DMS153 treated with DMSO at 0.1 percent for 48 hours (cell line): ENCODE measurements at regions not wholly inside any gene's neighbourhood (a gene's known extent, or its start where the extent isn't known, plus 50 kb on each side); places are given as distances from the start of the nearest gene placed in this dataset.
"Not testable (repeated sequence)": the region's sequence is repeated elsewhere in the genome, so short reads cannot be mapped to it uniquely, and the experiment has no call there.

Experiments
- DNase-seq: peaks from one replicate; lab custom pipeline; 2025; ENCODE audit not compliant: unreplicated experiment; lab: John Stamatoyannopoulos, UW

DNA sequence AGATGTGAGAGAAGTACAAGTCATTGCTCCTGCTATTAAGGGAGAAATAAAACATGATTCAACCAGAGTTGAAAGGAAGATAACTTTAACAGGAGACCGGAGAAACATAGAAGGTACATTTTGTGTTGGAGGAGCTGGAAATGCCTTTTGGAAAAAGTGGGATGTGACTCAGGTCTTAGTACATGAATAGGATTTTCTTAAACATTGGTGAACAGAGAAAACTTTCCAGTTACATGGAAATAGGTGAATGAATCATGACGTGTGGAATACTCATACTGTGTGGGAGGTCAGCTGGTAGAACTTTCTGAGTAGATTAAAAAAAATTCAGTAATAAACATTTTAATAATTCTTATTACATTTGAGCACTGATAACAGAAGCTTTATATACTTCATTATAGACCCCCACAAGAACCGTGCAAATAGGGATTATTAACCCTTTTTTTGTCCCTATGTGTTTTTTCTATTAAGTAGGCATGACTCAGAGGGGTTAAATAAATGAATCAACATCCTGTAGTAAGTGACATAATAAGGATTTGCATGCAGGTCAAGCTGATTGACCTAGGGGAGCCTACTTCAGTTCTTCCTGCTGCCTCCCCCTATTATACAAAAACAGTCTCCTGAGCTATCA is 710.5 kb downstream of the NOVA1 start:
- DNase-seq = no peak

DNA sequence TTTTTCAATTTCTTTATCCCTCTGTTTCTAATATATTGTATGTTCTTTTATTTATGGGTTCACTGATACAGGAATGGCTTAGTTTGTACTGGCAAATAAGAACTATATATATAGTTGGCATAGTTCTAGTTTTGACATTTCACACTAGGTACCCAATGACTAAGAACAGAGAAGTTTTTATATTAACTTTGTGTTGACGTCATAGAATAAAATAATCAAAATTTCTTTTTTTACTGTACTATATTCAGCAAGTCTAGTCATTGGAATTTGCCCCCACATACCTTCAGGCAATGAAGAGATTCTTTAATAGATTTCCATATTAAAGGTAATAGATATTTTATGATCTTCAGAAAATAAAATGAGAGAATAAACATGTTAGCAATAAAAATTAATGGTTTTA is 713.2 kb downstream of the NOVA1 start:
- DNase-seq = no peak

DNA sequence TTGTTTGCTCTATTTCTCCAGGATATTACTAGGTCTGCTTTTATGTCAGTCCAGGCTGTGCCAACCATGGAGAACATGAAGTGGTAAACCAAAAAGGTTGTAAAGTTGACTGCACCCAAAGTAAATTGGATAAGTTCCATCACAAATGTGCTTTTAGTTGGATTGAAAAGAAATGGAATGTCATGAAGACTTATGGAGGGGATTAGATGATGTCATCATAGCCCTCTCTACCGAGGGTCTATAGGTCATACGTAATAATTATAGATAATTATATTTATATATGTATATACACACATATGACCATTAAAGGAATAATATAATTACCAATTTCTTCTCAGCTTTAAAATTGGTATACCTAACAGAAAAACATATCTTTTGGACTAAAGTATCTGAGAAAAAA is 714.9 kb downstream of the NOVA1 start:
- no peak for DNase-seq

DNA sequence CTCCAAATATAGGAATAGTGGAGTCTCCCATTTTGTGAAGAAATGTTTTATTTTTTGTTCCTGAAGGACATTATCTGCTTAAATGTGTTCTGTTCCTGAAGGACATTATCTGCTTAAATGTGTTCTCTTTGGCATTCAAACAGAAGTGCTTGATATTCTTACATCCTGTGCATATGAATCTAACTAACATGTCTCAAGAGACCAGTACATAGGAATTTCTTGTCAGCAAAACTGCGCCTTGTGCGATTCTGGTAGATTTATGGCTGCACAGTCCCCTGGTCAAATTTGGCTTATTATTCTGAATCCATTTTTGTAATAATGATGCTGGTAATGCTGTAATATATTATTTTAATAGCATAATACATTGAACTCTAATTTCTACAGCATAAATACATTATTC is 722.4 kb downstream of the NOVA1 start:
- no peak for DNase-seq

DNA sequence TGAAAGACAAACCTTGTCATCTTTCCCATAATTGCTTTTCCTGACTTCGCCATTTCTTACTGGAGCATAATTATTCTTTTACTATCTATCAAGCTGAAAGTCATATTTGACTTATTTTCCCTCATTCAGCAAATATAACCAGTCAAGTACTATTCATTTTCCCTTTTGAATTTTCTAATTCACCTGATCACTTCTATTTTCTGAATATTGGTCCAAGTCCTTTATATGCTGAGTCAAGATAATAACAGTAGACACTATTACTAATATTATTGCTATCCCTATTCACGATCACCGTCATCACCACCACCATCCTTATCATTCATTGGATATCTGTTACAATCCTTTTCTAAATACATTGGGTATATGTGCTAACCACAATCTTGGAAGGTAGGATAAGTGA is 728.0 kb downstream of the NOVA1 start:
- no peak for DNase-seq

DNA sequence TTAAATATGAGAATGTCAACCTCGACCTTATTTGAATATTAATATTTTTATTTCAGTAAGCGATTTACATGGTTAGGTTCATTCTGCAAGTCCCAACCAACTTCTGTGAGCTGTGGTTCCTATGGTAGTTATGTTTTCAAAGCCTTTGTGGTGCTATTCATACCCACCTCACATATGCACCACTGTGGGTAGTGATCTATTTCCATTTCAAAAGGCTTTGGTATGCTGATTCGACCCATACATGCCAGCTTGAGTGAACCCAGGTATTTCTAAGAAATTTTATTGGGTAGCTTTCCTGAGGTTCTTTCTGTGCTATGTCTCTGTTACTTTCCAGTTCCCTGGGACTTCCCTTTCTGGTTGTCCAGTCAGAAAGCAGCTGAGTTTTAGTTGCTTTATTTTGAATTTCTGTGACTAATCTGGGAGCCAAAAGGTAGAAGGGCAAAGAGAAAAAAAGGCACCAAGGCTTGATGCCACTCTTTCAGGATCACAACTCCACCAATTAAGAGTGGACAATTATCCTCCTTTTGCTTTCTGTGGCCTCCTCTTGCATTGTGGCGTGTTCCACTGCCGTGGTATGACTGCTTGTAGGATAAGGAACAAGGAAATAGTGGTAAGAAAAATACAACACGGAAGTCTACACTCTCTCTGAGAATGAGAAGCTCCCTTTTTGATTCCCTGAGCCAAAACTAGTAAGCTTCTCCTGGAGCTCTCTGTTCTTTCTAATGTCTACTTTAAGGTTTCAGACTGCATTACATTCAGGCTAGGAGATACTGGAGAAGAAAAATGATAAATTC is 729.1 kb downstream of the NOVA1 start:
- DNase-seq = no peak

GRCh38 chr14:25861406-25861805 is 736.4 kb downstream of the NOVA1 start:
- DNase-seq = no peak

GRCh38 chr14:25848601-25849000 is 749.2 kb downstream of the NOVA1 start:
- no peak for DNase-seq

DNA sequence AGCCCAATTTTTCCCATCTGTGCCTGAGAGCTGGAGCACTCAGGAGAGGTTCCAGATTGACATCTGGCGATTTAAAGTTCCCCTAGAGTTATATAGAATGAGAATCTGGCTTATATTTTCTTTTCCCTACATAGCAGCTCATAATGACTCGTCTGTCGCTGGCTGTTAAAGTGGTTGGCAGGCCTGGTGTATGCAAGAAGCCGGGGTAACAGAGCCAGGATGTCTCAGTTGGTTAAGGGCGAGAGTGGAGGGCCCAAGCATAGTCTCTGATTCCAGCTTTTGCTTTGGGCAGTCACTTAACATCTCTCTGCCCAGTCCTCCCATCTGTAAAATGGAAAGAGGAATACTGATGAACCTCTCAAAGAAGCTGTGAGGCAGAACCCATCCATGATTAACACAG is 751.6 kb downstream of the NOVA1 start:
- DNase-seq = no peak

GRCh38 chr14:25843481-25844470 is 754.1 kb downstream of the NOVA1 start:
- DNase-seq = no peak

GRCh38 chr14:25841226-25841625 is 756.6 kb downstream of the NOVA1 start:
- no peak for DNase-seq

GRCh38 chr14:25837551-25837965 is 760.3 kb downstream of the NOVA1 start:
- DNase-seq = no peak

DNA sequence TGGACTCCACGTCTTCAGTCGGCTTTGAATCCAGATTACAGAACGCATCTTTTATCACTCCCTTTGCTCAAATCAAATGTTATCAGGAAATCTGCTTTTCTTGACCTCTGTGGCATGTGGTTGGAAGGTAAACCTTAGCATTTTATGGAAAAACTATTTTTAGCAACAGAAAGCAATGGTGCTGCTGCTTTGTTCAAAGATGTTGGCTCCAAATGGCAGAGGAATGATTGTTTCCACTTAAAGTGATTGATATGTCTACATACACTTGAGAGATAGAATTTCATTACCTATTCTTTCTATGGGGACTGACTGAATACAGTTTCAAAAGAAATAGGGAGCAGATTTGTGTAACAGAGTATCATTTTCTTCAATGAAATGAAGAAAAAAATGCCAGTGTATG is 761.2 kb downstream of the NOVA1 start:
- peak; percentile 64 for DNase-seq

DNA sequence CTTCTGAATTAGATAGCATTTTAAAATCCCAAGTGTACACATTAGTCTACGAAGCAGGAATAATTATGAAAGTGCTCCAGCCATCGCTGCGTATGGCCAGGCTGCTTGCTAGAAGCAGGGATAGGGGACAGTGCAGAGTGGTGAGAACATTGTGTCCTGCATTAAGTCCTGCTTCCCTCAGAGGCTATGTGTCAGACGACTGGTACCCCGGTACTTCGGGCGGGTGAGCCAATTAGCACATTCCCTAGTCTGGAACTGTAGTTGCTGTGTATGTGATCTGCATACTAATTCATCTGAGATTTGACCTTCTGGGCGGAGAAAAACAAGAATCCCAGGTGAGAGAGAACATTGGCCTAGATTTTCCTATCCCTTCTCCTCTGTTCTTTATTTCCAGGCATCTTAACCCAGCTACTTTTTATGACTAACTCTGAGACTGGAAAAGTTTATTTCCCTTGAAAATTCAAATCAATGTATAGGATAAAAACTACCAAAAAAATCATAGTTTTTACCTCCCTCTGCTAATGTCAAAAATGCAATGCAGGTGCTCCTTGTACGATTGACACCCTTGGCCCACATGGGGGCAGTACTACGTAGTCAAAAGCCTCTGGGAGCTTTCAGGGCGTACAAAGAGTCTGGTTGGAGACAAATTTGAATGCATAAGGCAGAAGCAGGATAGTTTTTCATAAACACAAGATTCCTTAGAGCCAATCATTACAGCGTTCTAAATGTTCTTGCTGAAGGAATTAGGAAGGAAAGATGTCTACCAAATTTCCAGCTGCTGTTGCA is 764.3 kb downstream of the NOVA1 start:
- peak; percentile 44 for DNase-seq

- peak; percentile 40 for DNase-seq
Measured at GRCh38 chr14:25832585-25832984, 765.2 kb downstream of the NOVA1 start.

GRCh38 chr14:25828562-25828961 is 769.3 kb downstream of the NOVA1 start:
- no peak for DNase-seq

DNA sequence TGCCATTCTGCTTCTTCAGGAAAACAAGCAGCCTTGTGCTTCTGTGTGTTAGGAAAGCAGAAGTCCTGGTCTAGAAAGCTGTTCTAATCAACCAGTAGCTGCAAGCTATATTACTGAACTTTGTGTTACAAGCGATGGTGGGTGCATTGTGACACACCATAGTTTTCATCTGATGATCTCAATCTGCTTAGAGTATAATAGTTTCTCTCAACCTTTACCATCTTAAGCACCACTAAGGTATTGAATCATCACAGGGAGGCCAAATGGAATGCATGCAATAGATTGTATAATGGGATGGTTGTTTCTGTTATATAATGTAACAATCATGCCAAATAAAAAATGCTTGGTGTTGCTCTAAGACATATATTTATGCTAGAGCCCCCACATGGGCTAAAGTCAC is 771.7 kb downstream of the NOVA1 start:
- no peak for DNase-seq

DNA sequence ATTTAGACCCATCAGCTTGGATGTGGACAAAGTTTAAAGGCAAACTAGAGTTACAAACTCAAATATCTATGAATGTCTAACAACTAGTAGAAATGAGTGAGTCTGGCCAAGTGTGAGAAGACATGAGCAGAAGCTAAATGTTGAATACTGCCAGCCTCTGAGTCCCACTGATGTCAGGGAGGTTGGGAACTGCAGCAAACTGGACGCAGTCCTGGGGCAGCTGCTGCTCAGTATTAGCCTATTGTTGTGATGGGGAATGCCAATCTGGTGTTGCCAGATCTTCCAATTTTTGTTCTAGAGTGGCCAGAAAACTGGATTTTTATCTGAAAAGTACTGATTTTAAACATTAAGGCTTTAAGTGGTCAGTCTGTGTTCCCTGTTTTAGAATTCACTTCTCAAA is 770.4 kb upstream of the STXBP6 start:
- no peak for DNase-seq

GRCh38 chr14:25814622-25815021 is 764.7 kb upstream of the STXBP6 start:
- not testable (repeated sequence) for DNase-seq

DNA sequence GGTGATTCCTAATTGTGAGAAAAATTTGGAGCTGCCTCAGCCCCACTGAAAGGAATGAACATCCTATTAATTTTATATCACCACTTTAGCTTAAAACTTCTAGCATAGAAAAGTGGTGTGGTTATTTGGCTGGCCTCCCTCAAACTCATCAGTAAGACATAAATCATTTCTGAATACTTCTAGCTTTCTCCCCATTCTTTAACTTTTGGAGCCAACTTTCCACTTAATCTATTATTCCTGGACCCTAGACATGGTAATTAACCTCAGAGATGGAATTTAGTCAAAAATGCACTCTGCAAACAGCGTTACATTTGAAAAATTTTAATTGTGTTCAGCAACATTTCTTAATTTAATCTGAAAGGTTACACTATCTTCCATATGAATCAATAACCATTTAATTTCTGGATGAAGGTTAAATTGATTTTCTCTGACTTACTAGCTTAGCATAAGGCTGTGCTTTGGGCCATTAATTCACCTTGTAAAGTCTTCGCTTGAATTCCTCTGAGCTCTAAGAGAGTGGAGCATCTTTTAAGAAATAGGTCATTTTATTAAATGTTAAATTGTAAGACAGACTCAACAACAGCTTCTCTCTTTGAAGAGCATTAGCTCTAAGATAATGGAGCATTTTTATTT is 753.6 kb upstream of the STXBP6 start:
- DNase-seq = no peak
